ENCODE measurements at regions not wholly inside any gene's neighbourhood (a gene's known extent, or its start where the extent isn't known, plus 50 kb on each side); places are given as distances from the start of the nearest gene placed in this dataset.
"Not testable (repeated sequence)": the region's sequence is repeated elsewhere in the genome, so short reads cannot be mapped to it uniquely, and the experiment has no call there.

- DNase-seq (ENCODE audit: low spot score) (no peak), FAIRE-seq (no peak)
Measured at GRCh38 chr1:113185463-113186104, 112.6 kb downstream of the LRIG2 start.

GRCh38 chr1:113190078-113190477 lies 117.1 kb downstream of the LRIG2 start:
- no peak for FAIRE-seq

GRCh38 chr1:113190930-113191329 lies 117.9 kb downstream of the LRIG2 start:
- DNase-seq (ENCODE audit: low spot score) (no peak), FAIRE-seq (no peak)

More at GRCh38 chr1:113190078-113190477, 117.1 kb downstream of the LRIG2 start:
- DNase-seq (ENCODE audit: low spot score): no peak

- no peak for DNase-seq (ENCODE audit: low spot score)
- no peak for FAIRE-seq
Measured at GRCh38 chr1:113191579-113192076, 118.6 kb downstream of the LRIG2 start.

- no peak for FAIRE-seq
- no peak for DNase-seq (ENCODE audit: low spot score)
Measured at GRCh38 chr1:113192242-113192641, 119.2 kb downstream of the LRIG2 start.

GRCh38 chr1:113192980-113193379 lies 120.0 kb downstream of the LRIG2 start:
- DNase-seq (ENCODE audit: low spot score) (no peak), FAIRE-seq (no peak)

- no peak for DNase-seq (ENCODE audit: low spot score)
- FAIRE-seq: no peak
Measured at GRCh38 chr1:113194846-113195830, 122.1 kb downstream of the LRIG2 start.

GRCh38 chr1:113197719-113198330 lies 124.8 kb downstream of the LRIG2 start:
- DNase-seq (ENCODE audit: low spot score): no peak
- FAIRE-seq: no peak

GRCh38 chr1:113198806-113199205 lies 125.8 kb downstream of the LRIG2 start:
- DNase-seq (ENCODE audit: low spot score) (no peak), FAIRE-seq (no peak)

- DNase-seq (ENCODE audit: low spot score): no peak
- FAIRE-seq: no peak
Measured at GRCh38 chr1:113199760-113200455, 126.9 kb downstream of the LRIG2 start.

- no peak for FAIRE-seq
- no peak for DNase-seq (ENCODE audit: low spot score)
Measured at GRCh38 chr1:113201560-113201959, 128.6 kb downstream of the LRIG2 start.

GRCh38 chr1:113205980-113206766 lies 133.2 kb downstream of the LRIG2 start:
- no peak for FAIRE-seq
- no peak for DNase-seq (ENCODE audit: low spot score)

GRCh38 chr1:113207019-113207418 lies 134.0 kb downstream of the LRIG2 start:
- no peak for DNase-seq (ENCODE audit: low spot score)
- no peak for FAIRE-seq

- DNase-seq (ENCODE audit: low spot score) (no peak), FAIRE-seq (no peak)
Measured at GRCh38 chr1:113207457-113207856, 134.5 kb downstream of the LRIG2 start.

GRCh38 chr1:113208425-113208824 lies 135.4 kb downstream of the LRIG2 start:
- DNase-seq (ENCODE audit: low spot score); FAIRE-seq: not testable (repeated sequence)

GRCh38 chr1:113210248-113210647 lies 137.2 kb downstream of the LRIG2 start:
- FAIRE-seq (no peak), DNase-seq (ENCODE audit: low spot score) (no peak)

GRCh38 chr1:113211467-113211866 lies 138.5 kb downstream of the LRIG2 start:
- FAIRE-seq: no peak
- no peak for DNase-seq (ENCODE audit: low spot score)

- FAIRE-seq (no peak), DNase-seq (ENCODE audit: low spot score) (no peak)
Measured at GRCh38 chr1:113215015-113215414, 142.0 kb downstream of the LRIG2 start.

- FAIRE-seq: no peak
- no peak for DNase-seq (ENCODE audit: low spot score)
Measured at GRCh38 chr1:113216664-113217063, 143.7 kb downstream of the LRIG2 start.

GRCh38 chr1:113217447-113218208 lies 144.6 kb downstream of the LRIG2 start:
- DNase-seq (ENCODE audit: low spot score): no peak
- FAIRE-seq: no peak
